GM21529 (cell line): ENCODE measurements at regions not wholly inside any gene's neighbourhood (a gene's known extent, or its start where the extent isn't known, plus 50 kb on each side); places are given as distances from the start of the nearest gene placed in this dataset.
"Not testable (repeated sequence)": the region's sequence is repeated elsewhere in the genome, so short reads cannot be mapped to it uniquely, and the experiment has no call there.

ENCODE experiments used
- ATAC-seq: cut with Tn5 transposase; IDR thresholded peaks from one replicate; pipeline ENCODE4 v1.9.1; 2021; ENCODE audit not compliant: unreplicated experiment

DNA sequence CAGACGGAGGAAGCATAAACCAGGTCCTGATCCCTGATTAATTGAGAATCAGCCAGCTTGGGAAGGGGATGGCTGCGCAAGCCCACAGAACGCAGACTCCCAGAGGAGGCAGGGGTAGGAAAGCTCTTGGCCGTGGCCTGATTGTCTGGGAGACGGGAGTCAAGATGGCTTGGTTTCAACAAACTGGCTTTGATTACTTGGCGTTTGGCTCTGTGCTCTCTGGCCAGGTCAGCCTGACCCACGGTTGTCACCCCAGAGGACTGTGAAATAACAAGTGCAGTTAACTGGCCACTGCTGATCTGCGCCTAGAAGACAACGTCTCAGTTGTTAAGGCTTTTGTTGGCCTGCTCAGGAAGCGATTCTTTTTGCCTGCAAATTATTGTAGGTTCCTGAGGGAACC, 387.0 kb upstream of the PROK2 start:
- no peak for ATAC-seq

DNA sequence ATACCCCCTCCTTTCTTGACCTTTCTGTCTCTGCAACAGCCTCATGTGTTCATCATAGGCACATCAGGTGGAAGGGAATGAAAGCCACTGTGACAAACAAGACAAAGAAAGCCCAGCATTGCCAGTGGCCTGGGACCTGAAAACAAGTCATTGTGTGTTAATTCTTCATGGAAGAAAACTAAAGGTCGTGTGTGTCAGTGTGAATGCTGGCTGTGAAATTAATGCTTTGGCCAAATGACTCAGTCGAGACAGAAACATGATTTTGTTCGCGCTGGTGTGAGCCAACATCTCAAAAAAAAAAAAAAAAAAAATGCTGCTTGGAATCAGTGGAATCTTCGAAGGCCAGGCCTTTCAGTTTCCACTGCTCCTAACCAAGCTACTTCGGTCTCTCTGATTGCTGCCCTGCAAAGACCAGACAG, 386.5 kb upstream of the PROK2 start:
- no peak for ATAC-seq

DNA sequence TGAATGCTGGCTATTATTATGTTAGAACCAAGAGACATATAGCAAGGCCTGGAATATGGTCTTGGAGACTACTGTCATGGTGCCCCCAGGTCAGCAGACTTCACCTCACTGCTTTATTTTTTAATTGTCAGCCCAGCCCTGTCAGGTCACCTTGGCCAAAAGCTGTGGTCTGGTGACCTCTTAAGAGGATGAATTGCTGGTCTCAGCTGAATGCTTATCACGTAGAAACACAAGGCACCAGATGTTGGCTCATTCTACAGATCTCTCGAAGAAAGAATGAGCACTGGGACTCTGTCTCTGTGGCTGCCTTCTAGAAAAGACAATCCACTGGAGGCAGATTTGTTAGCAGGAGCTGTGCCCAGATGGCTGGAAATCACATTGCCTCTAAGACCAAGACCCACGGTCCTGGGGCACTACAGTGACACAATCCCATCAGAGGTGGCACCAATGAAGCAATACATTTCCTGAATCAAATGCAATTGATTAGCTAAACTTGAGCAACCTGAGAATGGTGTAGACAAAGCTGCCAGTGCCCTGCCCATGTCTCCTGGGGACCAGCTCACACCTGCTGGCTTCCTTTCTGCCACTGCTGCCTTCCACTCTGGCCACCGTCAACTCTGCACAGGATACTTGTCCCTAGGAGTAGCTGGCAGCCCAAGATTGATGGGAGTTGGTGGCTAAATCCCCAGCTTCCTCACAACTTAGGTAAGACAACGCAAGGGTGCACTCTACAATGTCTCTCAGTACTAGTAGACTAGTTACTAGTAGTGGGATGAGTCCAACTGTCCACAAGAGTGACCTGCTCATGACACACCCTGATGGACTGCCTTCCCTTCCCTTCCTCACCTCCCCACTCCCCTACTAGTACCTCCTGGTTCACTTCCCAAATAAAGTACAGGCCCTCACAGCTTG, 384.9 kb upstream of the PROK2 start:
- ATAC-seq = no peak

DNA sequence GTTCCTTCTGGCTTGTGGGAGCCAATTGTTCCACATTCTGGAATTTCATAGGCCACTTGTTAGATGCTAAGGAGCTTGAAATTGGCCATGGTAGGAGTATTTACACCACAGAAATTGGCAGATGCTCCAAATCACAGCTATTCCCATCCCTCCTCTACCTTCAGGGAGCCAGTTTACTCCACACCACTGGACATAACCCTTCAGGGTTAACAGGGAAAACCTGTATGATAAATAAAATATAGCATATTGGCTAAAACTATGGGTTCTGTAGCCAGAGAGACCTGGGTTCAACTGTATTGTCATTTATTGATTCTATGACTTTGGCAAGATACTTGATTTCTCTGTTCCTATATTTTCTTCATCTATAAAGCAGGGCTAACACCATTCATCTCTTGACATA, 384.2 kb upstream of the PROK2 start:
- no peak for ATAC-seq

DNA sequence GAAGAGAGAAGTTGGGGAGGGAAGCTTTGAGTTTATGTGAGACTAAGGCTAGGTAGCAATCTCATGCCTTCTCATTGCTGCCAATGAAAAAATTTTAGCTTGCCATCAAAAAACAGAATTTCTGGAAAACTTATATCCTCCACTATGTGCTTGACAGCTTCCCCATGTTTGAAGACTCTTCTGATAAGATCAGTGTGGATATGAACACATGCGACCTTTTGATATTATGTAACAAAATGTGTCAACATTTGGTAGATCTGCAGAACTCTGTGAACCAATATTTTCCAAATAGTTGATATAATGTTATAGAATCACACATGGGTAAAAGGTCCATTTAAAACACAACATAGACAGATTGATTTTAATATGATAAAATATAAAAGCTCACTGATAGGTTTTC, 380.9 kb upstream of the PROK2 start:
- no peak for ATAC-seq

DNA sequence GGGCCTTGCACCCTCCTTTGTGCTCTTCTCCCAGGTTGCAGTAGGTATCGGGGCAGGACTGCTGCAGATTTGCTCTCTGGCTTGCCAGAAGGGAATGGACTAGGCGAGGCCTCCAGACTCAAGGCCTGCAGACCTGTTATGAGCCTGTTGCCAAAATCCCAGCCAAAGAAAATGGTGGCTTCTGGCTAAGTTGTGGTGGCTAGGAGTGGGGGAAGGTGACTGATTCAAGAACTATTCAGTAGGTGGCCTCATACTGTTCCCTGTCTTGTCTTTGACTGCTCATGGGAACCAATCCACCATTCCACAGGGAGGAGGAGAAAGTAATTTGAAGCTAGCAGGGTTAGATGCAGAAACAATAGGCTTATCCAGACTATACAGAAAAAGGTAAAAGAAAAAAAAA, 380.4 kb upstream of the PROK2 start:
- no peak for ATAC-seq

DNA sequence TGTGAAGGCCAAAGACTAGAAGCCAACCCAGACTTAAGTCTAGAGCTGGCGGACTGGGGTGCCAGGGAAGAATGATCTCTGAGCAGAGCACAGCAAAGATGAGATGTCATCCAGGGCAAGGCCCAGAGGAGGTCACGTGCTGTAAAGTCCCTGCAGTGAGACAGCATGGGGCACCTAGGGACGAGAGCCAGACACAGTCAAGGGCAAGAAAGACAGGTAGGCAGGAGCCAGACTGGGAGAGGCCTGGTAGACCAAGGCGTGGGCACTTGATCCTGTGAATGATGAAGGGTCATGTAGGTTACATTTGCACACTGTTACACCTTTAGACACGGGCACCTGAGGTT, 379.7 kb upstream of the PROK2 start:
- no peak for ATAC-seq

DNA sequence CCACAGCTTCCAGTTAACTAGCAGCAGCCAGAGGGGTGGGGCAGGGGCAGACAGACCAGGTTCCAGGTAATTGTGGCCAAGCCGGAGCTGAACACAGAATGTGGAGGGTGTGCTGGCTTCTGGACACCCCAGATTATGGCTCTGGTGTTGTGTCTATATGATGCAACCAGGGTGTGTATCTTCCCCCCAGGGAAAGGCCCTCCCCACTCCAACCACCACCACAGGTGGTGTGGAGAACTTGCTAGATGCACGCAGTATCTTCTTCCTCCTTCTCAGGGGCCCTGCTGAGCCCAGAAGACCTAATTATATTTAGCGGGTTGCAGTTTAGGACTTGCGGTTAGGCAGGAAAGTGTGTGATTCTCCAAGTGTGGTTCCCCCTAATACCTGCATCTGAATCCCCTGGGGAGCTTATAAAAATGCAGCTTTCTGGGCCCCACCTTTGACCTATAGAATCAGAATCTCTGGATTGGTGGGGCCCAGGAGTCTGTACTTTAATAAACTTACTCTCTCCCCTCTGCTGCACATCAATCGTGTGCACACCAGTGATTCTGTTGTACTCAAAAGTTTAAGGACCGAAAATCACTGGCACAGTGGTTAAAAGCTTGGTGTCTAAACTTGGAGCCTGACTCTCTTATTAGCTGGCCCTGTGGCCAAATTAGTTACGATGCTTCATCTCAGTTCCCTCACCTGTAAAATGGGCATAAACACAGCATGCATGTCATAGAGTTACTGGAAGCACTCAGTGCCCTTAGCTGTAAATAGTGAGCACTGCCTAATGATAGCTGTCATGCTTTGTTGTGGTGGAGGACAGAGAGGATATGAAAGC, 379.1 kb upstream of the PROK2 start:
- ATAC-seq = peak; percentile 90

DNA sequence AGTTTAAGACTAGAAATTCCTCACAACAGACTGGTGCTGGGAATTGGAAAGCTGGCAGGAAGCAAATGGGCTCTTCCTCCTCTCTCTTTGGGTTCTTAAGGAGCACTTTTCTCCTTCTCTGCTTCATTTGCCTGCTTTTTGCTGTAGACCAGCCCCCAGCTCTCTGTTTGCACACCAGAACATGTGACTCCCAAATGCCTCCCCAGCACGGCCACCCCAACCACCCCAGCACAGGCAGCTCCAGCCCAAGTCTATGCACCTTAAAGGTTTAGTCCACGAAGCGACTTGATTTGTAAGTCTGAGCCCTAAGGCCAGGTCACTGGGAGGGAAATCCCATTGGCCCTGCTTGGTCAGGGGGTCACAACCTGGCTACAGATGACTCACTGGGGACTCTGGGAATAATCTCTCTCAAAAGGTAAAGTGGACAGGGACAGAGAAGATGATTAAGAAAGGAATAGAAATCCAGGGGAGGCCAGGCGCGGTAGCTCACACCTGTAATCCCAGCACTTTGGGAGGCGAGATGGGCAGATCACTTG, 377.8 kb upstream of the PROK2 start:
- ATAC-seq = no peak

DNA sequence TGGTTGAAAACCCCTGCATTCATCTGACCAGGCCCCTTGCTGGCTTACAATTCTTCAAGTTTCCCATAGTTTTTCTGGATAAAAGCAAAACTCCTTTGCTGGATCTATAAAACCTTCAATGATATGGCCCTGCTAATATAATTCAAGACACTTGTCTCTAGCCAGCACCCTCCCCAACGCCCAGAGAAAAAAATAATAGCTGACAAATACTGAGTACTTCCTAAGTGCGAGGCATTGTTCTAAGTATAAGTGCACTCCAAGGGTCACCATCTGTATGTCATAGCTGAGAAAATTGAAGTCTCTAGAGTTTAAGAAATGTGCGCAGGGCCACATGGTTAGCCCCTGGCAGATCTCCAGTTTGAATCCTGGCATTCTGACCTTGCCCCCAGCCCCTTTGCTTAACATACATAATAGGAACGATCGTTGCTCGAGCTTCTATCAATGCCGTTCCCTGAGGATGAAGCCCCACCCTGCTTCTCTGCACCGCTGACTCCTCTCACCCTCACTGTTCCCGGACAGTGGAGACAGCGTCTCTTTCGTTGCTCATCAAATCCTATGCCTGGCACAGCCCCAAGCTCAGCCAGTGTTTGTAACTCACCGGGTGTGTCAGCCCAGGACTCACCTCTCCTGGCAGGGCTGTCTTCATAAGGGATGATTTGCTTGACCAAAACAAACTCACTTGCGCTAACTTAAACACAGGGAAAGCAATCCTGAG, 377.1 kb upstream of the PROK2 start:
- no peak for ATAC-seq

DNA sequence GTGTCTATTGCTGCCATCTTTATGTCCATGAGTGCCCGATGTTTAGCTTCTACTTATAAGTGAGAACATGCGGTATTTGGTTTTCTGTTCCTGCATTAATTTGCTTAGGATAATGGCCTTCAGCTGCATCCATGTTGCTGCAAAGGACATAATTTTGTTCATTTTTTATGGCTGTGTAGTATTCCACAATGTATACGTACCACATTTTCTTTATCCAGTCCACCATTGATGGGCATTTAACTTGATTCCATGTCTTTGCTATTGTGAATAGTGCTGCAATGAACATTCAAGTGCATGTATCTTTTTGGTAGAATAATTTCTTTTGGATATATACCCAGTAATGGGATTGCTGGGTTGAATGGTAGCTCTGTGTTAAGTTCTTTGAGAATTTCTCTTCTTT, 376.3 kb upstream of the PROK2 start:
- not testable (repeated sequence) for ATAC-seq

DNA sequence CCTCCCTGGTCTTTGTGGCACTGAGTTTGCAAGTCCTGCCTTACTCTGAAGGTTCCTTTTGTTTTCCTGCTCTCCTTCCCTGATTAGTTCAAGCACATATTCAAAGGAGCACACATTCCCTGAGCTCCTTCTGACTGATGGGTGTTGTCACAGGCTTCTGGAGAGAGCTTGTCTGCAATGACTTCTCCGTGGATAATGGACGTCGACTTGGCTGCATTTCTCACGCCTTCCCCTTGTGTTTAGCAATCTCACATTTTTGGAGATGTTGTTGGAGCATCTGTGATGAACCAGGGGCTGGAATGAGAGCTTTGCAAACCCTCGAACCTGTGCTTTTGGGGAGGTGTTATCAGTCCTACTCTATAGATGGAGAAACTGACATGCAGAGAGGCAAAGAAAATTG, 375.4 kb upstream of the PROK2 start:
- no peak for ATAC-seq

DNA sequence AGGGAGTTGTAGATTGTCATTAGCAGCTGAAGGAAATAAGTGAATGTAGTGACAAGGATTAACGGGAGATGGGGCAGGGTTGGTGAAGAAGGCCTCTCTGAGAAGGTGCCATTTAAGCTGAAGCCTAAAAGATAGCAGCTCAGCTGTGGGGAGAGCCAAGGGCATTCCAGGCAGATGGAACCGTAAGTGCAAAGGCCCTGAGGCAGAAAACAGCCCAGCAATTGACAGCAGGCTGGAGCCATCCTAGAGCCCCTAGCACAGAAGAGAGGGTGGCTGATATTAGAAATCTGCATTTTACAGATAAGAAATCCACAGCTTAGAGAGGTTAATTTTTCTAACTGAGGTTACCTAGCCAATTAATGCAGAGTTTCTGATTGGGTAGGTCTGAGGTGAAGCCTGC, 374.5 kb upstream of the PROK2 start:
- ATAC-seq = no peak

DNA sequence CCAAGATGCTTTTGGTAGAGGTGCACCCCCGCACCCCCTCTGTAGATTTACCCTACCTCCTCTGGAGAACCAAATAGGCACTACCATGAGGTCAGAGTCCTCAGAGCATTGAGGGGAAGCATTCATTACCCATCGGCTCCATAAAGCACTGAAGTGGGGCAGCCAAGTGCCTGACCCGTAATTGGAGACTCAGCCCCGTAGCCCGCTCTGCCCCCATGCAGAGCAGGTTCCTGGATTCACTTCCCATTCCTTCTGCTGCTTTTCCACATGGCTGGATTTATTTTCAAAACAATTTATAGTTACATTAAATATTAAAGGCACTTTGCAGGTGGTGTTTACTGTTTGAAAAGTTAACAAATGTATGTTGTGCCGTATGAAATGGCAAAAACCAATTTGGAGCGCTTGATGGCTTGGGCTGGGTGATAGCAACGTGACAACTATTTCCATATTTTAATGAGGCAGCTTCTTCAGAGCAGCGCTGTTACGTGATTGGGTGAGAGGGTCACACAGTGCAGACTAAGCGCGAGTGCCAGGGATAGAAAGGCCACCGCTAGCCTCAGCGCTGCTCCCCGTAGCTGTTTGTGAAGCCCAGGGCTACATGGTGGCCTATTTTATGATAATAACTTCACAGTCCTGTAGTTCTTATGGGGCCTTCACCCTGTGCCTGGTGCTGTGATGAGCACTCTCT, 373.8 kb upstream of the PROK2 start:
- ATAC-seq = no peak

DNA sequence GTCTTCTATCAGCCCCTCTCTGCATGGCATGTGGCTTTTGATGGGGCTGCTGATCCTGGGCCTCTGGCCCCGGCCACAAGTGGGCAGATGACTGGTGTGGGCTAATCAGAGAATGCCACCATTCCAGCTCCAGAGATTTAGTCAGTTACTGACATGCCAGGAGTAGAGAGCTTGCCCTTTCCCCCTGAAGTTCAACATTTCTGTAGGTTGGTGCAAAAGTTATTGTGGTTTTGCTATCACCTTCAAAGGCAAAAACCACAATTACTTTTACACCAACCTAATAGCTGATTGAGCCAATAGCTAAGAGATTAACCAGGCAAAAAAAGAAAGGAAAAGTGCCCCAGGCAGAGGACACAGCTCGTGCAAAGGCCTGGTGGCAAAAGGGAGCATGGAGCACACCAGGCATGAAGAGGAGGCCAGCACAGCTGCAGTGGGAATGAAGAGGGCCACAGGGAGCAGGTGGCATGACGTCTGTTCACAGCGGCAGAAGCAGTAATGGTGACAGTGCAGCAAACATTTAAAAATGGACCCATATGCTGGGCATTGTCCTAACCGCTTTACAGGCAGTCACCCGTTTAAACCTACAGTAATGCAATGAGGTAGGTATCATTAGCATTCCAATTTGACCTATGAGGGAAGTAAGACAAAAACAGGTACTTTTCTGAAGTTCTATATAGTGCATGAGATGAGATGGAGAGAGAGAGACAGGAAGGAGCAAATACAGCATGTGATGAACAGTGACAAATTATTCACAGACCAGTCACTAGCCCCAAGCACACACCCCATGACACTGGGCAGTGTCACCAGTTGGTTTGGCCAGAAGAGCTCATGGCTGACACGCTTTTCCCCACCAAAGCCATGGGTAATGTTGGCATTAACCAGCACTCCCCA, 373.0 kb upstream of the PROK2 start:
- ATAC-seq = no peak

DNA sequence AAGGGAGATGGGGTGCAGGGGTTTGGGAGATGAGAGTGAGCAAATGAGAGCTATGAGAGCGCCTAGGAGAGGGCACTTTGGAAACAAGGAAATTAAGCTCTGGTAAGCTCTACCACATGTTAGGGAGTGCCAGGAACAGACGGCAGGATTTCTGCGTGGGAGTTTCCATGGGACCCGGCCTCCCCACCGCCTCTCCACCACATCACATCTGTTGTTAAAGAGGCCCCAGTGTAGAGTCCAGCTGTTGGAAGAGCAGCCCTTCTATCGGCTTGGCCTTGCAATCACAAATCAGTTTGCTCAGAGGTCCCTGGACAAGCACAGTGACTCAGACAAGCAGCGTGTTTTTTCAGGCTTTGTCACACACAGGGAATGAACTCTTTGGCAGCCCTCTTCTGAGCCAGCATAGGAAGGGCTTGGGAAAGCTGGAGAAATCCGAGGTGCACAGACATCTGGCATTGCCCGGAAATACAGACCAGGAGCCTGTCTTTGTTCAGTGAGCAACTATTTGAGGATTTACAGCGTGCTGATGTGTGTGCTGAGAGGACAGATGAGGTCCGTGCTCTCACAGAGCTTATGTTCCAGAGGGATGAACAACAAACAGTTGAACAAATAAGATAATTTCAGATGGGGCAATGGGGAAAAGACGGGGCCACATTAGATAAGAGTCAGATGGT, 370.6 kb upstream of the PROK2 start:
- no peak for ATAC-seq

DNA sequence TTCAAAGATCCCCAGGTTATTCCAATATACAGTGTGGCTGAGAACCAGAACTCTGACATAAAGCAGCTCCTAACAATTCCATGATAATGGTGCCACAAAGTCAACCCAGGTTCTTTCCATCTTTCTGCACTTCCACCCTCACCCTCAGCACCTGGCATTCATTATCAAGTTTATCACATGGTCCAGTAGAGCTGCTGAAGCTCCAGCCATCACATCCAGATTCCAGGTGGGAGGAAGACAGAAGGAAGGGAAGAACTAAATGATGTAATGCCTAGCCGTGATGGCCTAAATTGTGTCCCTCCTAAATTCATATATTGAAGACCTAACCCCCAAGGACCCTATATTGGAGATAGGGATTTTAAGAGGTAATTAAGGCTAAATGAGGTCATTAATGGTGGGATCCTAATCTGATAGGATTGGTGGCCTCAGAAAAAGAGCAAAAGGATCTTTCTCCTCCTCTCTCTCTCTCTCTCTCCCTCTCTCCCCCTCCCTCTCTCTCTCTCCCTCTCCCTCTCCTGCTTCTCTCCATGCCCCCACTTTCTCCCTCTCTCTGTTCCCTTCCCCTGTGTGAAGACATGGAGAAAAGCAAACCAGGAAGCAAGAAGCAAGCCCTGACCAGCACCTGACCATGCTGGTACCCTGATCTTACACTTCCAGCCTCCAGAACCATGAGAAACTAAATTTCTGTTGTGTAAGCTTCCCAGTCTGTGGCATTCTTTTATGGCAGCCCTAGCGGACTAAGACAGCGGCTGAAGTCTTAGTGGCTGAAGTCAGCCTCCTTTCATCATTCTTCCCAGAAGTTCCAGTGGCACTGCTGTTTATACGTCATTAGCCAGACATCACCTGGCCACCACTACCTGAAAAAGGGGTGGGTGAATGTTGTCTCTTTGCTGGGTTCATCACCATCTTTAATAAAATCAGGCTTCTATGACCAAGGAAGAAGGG, 369.7 kb upstream of the PROK2 start:
- no peak for ATAC-seq
